HEK293 (cell line): ENCODE measurements at regions not wholly inside any gene's neighbourhood (a gene's known extent, or its start where the extent isn't known, plus 50 kb on each side); places are given as distances from the start of the nearest gene placed in this dataset.

Source experiments
- TRIM28 ChIP-seq: IDR thresholded peaks from 2 replicates; pipeline ENCODE4 v1.6.1; 2011; ENCODE audit warnings: low read length, control low read depth, borderline replicate concordance
- ZNF121 ChIP-seq: fragments of 450-650 bp; formaldehyde crosslinking; IDR thresholded peaks from 2 replicates; pipeline ENCODE4 v1.5.1; 2016; ENCODE audit warnings: missing biosample characterization, missing genetic modification characterization
- ZNF19 ChIP-seq: fragments of 450-650 bp; formaldehyde crosslinking; IDR thresholded peaks from 2 replicates; pipeline ENCODE4; 2016; ENCODE audit warnings: missing biosample characterization, missing genetic modification characterization, low read depth
- TF ChIP-seq, protein P1 (sequence below): fragments of 450-650 bp; formaldehyde crosslinking; IDR thresholded peaks from 2 replicates; pipeline ENCODE4 v1.5.1; 2016; ENCODE audit warnings: missing biosample characterization, missing genetic modification characterization

DNA sequence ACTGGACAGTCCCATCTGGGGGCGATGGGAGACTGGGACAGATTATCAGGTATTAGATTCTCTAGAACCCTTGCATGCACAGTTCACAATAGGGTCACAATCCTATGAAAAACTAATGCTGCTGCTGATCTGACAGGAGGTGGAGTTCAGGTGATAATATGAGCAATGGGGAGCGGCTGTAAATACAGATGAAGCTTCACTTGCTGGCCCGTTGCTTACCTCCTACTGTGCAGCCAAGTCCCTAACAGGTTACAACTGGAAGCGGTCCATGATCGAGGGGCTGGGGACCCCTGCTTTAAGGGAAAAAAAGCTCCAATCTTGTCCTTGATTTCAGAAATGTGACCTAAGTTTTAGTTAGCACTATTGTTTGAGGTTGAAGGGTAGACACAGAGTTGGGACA lies 175.2 kb downstream of the ZNF330 start:
- TF ChIP-seq ZNF121 (tag by site-specific recombination), result no peak
- TF ChIP-seq, protein P1, sequence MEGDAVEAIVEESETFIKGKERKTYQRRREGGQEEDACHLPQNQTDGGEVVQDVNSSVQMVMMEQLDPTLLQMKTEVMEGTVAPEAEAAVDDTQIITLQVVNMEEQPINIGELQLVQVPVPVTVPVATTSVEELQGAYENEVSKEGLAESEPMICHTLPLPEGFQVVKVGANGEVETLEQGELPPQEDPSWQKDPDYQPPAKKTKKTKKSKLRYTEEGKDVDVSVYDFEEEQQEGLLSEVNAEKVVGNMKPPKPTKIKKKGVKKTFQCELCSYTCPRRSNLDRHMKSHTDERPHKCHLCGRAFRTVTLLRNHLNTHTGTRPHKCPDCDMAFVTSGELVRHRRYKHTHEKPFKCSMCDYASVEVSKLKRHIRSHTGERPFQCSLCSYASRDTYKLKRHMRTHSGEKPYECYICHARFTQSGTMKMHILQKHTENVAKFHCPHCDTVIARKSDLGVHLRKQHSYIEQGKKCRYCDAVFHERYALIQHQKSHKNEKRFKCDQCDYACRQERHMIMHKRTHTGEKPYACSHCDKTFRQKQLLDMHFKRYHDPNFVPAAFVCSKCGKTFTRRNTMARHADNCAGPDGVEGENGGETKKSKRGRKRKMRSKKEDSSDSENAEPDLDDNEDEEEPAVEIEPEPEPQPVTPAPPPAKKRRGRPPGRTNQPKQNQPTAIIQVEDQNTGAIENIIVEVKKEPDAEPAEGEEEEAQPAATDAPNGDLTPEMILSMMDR, result no peak
- TF ChIP-seq ZNF19, result no peak
- no peak for TF ChIP-seq TRIM28
